ENCODE measurements at regions not wholly inside any gene's neighbourhood (a gene's known extent, or its start where the extent isn't known, plus 50 kb on each side); places are given as distances from the start of the nearest gene placed in this dataset.

GRCh38 chr20:41895241-41896032 lies 277.3 kb upstream of the CHD6 start:
- H3K36me3 ChIP-seq (ENCODE audit: control insufficient read depth, insufficient read depth, low read length): no peaks in the 10 kb centered on the region
- no peaks in the 10 kb centered on the region for H3K27me3 ChIP-seq (ENCODE audit: control insufficient read depth, insufficient read depth, low read length)
- no peak overlapping the region for H3K27ac ChIP-seq (ENCODE audit: low read depth, low read length)
- no peak overlapping the region for H3K9ac ChIP-seq (ENCODE audit: low read length)
- H3K4me3 ChIP-seq (ENCODE audit: low read length): no peak overlapping the region
- H3K4me1 ChIP-seq (ENCODE audit: control insufficient read depth, insufficient read depth, low read length): no peaks in the 10 kb centered on the region

- H3K27me3 ChIP-seq (ENCODE audit: control insufficient read depth, insufficient read depth, low read length): no peaks in the 10 kb centered on the region
- H3K4me3 ChIP-seq (ENCODE audit: low read length): no peak overlapping the region
- H3K4me1 ChIP-seq (ENCODE audit: control insufficient read depth, insufficient read depth, low read length): no peaks in the 10 kb centered on the region
- H3K36me3 ChIP-seq (ENCODE audit: control insufficient read depth, insufficient read depth, low read length): no peaks in the 10 kb centered on the region
- H3K9ac ChIP-seq (ENCODE audit: low read length): no peak overlapping the region
- no peak overlapping the region for H3K27ac ChIP-seq (ENCODE audit: low read depth, low read length)
These were observed 276.2 kb upstream of the CHD6 start for GRCh38 chr20:41894255-41894963.

GRCh38 chr20:41892031-41892430 lies 273.9 kb upstream of the CHD6 start:
- H3K4me3 ChIP-seq (ENCODE audit: low read length): no peak overlapping the region
- no peak overlapping the region for H3K9ac ChIP-seq (ENCODE audit: low read length)
- no peak overlapping the region for H3K27ac ChIP-seq (ENCODE audit: low read depth, low read length)
- no peaks in the 10 kb centered on the region for H3K27me3 ChIP-seq (ENCODE audit: control insufficient read depth, insufficient read depth, low read length)
- no peaks in the 10 kb centered on the region for H3K4me1 ChIP-seq (ENCODE audit: control insufficient read depth, insufficient read depth, low read length)
- no peaks in the 10 kb centered on the region for H3K36me3 ChIP-seq (ENCODE audit: control insufficient read depth, insufficient read depth, low read length)

DNA sequence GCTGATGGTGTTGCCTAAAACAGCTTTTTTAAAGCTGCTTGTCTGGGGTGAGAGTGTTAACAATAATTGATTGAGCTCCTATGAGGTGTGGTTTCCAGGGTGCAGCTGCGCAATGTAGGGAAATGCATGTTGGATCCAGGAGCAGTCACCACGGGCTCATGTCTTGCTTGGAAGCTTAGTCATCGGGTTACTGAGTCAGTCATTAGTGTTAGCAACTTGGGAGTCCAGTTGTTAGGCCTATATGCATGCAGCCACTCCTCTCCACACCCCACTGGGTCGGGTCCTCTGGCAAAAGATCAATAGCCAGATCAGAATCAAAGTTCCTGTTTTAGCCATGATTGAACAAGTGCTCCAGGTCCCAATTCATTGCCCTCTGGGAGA lies 271.7 kb upstream of the CHD6 start:
- Histone ChIP-seq H3K4me1 (ENCODE audit: control insufficient read depth, insufficient read depth, low read length) (no peaks in the 10 kb centered on the region), H3K4me3 (ENCODE audit: low read length) (no peak overlapping the region), H3K27ac (ENCODE audit: low read depth, low read length) (no peak overlapping the region), H3K27me3 (ENCODE audit: control insufficient read depth, insufficient read depth, low read length) (no peaks in the 10 kb centered on the region), H3K9ac (ENCODE audit: low read length) (no peak overlapping the region), H3K36me3 (ENCODE audit: control insufficient read depth, insufficient read depth, low read length) (no peaks in the 10 kb centered on the region)

DNA sequence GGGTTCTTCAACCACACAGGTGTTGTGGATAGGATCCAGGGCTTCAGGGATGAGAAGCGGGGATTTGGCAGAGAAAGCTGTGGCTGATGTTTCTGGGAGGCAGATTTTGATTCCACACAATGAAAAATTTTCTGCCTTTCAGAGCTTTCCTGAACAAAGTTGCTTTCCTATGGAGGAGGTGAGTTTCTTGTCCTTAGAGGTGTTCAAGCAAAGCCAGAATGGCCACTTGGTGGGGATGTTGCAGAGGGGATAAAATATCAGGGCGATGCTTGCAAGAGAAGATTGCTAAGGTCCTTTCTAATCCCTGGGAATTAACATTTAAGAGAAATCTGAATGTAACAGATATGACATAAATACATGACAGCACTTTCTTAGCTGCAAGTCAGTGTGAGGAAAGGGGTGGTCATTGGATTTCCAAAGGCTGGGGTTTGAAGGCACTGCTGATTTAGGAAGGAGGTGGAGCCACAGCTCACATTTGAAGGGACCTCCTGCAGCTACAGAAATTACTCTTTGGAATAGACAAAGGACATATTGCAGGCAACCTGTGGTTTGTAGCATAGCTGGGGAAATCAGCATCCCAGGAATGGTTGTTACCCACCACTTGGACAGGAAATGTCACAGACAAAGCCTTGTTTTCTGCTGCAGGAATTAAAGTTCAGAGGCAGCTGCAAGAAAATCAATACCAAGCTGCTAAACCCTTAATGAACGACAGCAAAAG lies 271.1 kb upstream of the CHD6 start:
- H3K4me1 ChIP-seq (ENCODE audit: control insufficient read depth, insufficient read depth, low read length): no peaks in the 10 kb centered on the region
- H3K4me3 ChIP-seq (ENCODE audit: low read length): no peak overlapping the region
- no peaks in the 10 kb centered on the region for H3K27me3 ChIP-seq (ENCODE audit: control insufficient read depth, insufficient read depth, low read length)
- H3K36me3 ChIP-seq (ENCODE audit: control insufficient read depth, insufficient read depth, low read length): no peaks in the 10 kb centered on the region
- H3K27ac ChIP-seq (ENCODE audit: low read depth, low read length): no peak overlapping the region
- H3K9ac ChIP-seq (ENCODE audit: low read length): no peak overlapping the region

DNA sequence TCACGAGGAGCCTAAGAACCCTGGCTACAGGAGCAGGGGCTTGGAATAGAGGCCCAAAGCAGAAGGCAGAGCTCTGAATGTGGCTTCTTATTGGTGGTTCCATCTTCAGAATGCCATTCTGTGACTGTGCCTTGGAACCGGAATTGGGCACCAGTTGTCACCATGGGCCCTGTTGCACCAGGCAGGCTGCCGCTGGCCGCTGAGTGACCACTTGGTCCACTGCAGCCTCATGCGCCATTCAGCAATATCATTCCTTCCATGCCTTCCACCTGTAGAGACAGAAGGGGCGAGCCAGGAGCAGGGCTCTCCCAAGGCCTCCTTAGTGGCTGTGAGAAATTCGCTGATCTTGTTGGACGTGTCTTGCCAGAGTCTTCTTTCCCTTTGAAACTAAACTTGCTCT lies 270.3 kb upstream of the CHD6 start:
- Histone ChIP-seq H3K36me3 (ENCODE audit: control insufficient read depth, insufficient read depth, low read length) (no peaks in the 10 kb centered on the region), H3K27ac (ENCODE audit: low read depth, low read length) (no peak overlapping the region), H3K4me3 (ENCODE audit: low read length) (no peak overlapping the region), H3K4me1 (ENCODE audit: control insufficient read depth, insufficient read depth, low read length) (no peaks in the 10 kb centered on the region), H3K9ac (ENCODE audit: low read length) (no peak overlapping the region), H3K27me3 (ENCODE audit: control insufficient read depth, insufficient read depth, low read length) (no peaks in the 10 kb centered on the region)

GRCh38 chr20:41887500-41887899 lies 269.3 kb upstream of the CHD6 start:
- Histone ChIP-seq H3K27me3 (ENCODE audit: control insufficient read depth, insufficient read depth, low read length) (no peaks in the 10 kb centered on the region), H3K4me3 (ENCODE audit: low read length) (no peak overlapping the region), H3K36me3 (ENCODE audit: control insufficient read depth, insufficient read depth, low read length) (no peaks in the 10 kb centered on the region), H3K9ac (ENCODE audit: low read length) (no peak overlapping the region), H3K4me1 (ENCODE audit: control insufficient read depth, insufficient read depth, low read length) (no peaks in the 10 kb centered on the region), H3K27ac (ENCODE audit: low read depth, low read length) (no peak overlapping the region)

DNA sequence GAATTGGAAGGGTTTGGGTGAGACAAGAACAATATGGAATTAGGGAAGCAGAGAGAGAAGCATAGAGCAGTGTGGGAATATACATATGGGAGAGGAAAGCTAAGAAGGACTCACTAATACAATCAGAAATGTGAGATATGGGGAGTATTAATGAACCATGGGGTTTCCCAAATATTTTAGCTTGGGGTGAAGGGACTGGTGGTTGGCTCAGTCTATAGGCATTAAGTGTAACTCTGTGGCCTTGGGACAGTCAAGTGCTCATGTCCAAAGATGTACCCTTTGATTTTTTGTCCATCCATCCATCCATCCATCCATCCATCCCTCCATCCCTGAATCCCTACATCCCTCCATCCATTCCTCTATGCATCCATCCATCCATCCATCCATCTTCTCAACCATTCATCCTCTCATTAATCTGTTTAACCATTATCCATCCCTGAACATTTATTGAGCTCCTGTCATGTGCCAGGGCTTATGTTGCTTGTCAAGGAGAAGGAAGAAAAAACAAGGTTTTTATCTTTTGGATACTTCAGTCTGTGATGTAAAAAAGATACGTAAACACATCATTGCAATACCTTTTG lies 263.4 kb upstream of the CHD6 start:
- H3K27ac ChIP-seq (ENCODE audit: low read depth, low read length): no peak overlapping the region
- H3K4me3 ChIP-seq (ENCODE audit: low read length): no peak overlapping the region
- no peaks in the 10 kb centered on the region for H3K36me3 ChIP-seq (ENCODE audit: control insufficient read depth, insufficient read depth, low read length)
- no peaks in the 10 kb centered on the region for H3K4me1 ChIP-seq (ENCODE audit: control insufficient read depth, insufficient read depth, low read length)
- H3K9ac ChIP-seq (ENCODE audit: low read length): no peak overlapping the region
- no peaks in the 10 kb centered on the region for H3K27me3 ChIP-seq (ENCODE audit: control insufficient read depth, insufficient read depth, low read length)

DNA sequence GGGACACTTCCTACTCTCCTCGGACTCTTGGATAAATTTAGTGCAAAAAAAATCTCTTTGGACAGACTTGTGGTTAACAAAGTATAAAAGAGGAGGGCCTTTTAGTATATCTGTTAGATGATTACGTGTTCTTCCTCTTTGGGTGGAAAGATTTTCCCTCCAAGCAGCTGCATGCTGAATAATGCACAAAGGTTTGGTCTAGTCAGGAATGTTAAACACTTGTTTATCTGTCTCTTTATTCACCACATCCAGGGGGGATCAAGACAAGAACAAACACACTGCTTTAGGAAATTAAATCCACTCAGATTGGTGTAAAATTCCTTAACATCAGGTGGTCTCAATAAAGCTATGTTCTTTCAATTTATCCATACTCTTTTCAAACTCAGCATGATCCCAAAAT lies 260.9 kb upstream of the CHD6 start:
- Histone ChIP-seq H3K4me3 (ENCODE audit: low read length) (no peak overlapping the region), H3K9ac (ENCODE audit: low read length) (no peak overlapping the region), H3K36me3 (ENCODE audit: control insufficient read depth, insufficient read depth, low read length) (no peaks in the 10 kb centered on the region), H3K4me1 (ENCODE audit: control insufficient read depth, insufficient read depth, low read length) (no peaks in the 10 kb centered on the region), H3K27me3 (ENCODE audit: control insufficient read depth, insufficient read depth, low read length) (no peaks in the 10 kb centered on the region), H3K27ac (ENCODE audit: low read depth, low read length) (no peak overlapping the region)

GRCh38 chr20:41877911-41878310 lies 259.7 kb upstream of the CHD6 start:
- Histone ChIP-seq H3K4me3 (ENCODE audit: low read length) (no peak overlapping the region), H3K27ac (ENCODE audit: low read depth, low read length) (no peak overlapping the region), H3K4me1 (ENCODE audit: control insufficient read depth, insufficient read depth, low read length) (no peaks in the 10 kb centered on the region), H3K9ac (ENCODE audit: low read length) (no peak overlapping the region), H3K27me3 (ENCODE audit: control insufficient read depth, insufficient read depth, low read length) (no peaks in the 10 kb centered on the region), H3K36me3 (ENCODE audit: control insufficient read depth, insufficient read depth, low read length) (no peaks in the 10 kb centered on the region)

- Histone ChIP-seq H3K27me3 (ENCODE audit: control insufficient read depth, insufficient read depth, low read length) (no peaks in the 10 kb centered on the region), H3K36me3 (ENCODE audit: control insufficient read depth, insufficient read depth, low read length) (no peaks in the 10 kb centered on the region), H3K4me1 (ENCODE audit: control insufficient read depth, insufficient read depth, low read length) (no peaks in the 10 kb centered on the region), H3K4me3 (ENCODE audit: low read length) (no peak overlapping the region), H3K27ac (ENCODE audit: low read depth, low read length) (no peak overlapping the region), H3K9ac (ENCODE audit: low read length) (no peak overlapping the region)
These were observed 256.5 kb upstream of the CHD6 start for GRCh38 chr20:41874658-41875057.

DNA sequence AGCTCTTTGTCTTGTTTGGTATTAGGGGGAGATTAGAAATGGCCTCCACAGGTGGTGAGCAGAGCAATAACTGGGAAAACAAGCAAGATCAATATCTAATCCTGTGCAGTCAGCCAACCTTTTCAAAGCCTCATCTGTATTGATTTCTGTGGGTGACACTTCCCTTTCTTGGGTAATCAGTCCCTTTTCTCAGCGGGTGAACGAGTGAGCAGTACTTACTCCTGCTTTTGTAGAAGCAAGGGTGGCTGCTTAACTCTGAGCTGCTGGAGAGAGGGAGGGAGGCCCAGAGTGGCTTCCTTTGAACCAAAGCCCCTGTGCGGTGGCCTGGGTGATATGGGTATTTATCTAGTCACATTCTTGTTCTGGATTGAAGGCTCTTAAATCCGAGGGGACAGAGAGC lies 254.8 kb upstream of the CHD6 start:
- Histone ChIP-seq H3K27ac (ENCODE audit: low read depth, low read length) (no peak overlapping the region), H3K36me3 (ENCODE audit: control insufficient read depth, insufficient read depth, low read length) (no peaks in the 10 kb centered on the region), H3K9ac (ENCODE audit: low read length) (no peak overlapping the region), H3K27me3 (ENCODE audit: control insufficient read depth, insufficient read depth, low read length) (no peaks in the 10 kb centered on the region), H3K4me3 (ENCODE audit: low read length) (no peak overlapping the region), H3K4me1 (ENCODE audit: control insufficient read depth, insufficient read depth, low read length) (no peaks in the 10 kb centered on the region)
